NCI-H2171 (cell line): ENCODE measurements at regions not wholly inside any gene's neighbourhood (a gene's known extent, or its start where the extent isn't known, plus 50 kb on each side); places are given as distances from the start of the nearest gene placed in this dataset.
"Not testable (repeated sequence)": the region's sequence is repeated elsewhere in the genome, so short reads cannot be mapped to it uniquely, and the experiment has no call there.

ENCODE experiments used
- DNase-seq: peaks from one replicate; lab custom pipeline; 2025; lab: John Stamatoyannopoulos, UW

GRCh38 chr17:62322313-62322712 lies 58.0 kb upstream of the EFCAB3 start:
- DNase-seq: no peak

- no peak for DNase-seq
Measured at GRCh38 chr17:62321451-62321850, 58.9 kb upstream of the EFCAB3 start.

- no peak for DNase-seq
Measured at GRCh38 chr17:62319846-62320245, 60.5 kb upstream of the EFCAB3 start.

GRCh38 chr17:62309396-62309795 lies 71.0 kb upstream of the EFCAB3 start:
- no peak for DNase-seq

- no peak for DNase-seq
Measured at GRCh38 chr17:62307196-62307595, 73.2 kb upstream of the EFCAB3 start.

- no peak for DNase-seq
Measured at GRCh38 chr17:62303476-62303875, 76.9 kb upstream of the EFCAB3 start.

GRCh38 chr17:62300697-62301096 lies 79.7 kb upstream of the EFCAB3 start:
- DNase-seq: no peak

- not testable (repeated sequence) for DNase-seq
Measured at GRCh38 chr17:62275290-62275689, 105.1 kb upstream of the EFCAB3 start.

GRCh38 chr17:62268361-62268760 lies 112.0 kb upstream of the EFCAB3 start:
- not testable (repeated sequence) for DNase-seq

GRCh38 chr17:62264974-62265373 lies 115.4 kb upstream of the EFCAB3 start:
- not testable (repeated sequence) for DNase-seq

GRCh38 chr17:62255791-62256190 lies 124.6 kb upstream of the EFCAB3 start:
- not testable (repeated sequence) for DNase-seq

- DNase-seq: not testable (repeated sequence)
Measured at GRCh38 chr17:62242076-62242475, 138.3 kb upstream of the EFCAB3 start.

GRCh38 chr17:62239569-62239968 lies 140.8 kb upstream of the EFCAB3 start:
- not testable (repeated sequence) for DNase-seq

GRCh38 chr17:62238551-62239338 lies 141.6 kb upstream of the EFCAB3 start:
- not testable (repeated sequence) for DNase-seq

- DNase-seq: not testable (repeated sequence)
Measured at GRCh38 chr17:62233822-62234481, 146.4 kb upstream of the EFCAB3 start.

GRCh38 chr17:62231293-62231692 lies 149.1 kb upstream of the EFCAB3 start:
- not testable (repeated sequence) for DNase-seq

GRCh38 chr17:62226610-62227240 lies 153.6 kb upstream of the EFCAB3 start:
- not testable (repeated sequence) for DNase-seq

- DNase-seq: not testable (repeated sequence)
Measured at GRCh38 chr17:62223585-62223984, 156.8 kb upstream of the EFCAB3 start.

- DNase-seq: no peak
Measured at GRCh38 chr17:62219221-62219899, 154.3 kb upstream of the MED13 start.

- DNase-seq: no peak
Measured at GRCh38 chr17:62216847-62217246, 151.8 kb upstream of the MED13 start.

- DNase-seq: not testable (repeated sequence)
Measured at GRCh38 chr17:62215891-62216290, 150.8 kb upstream of the MED13 start.

GRCh38 chr17:62206550-62206949 lies 141.5 kb upstream of the MED13 start:
- DNase-seq: no peak
